Lower leg skin (tissue), 4 donors: ENCODE measurements at regions not wholly inside any gene's neighbourhood (a gene's known extent, or its start where the extent isn't known, plus 50 kb on each side); places are given as distances from the start of the nearest gene placed in this dataset.
A peak's percentile ranks its signal among the peaks of the same experiment; 100 is the strongest.

ENCODE experiments used
- DNase-seq, 2 donors: peaks; one replicate each; pipeline ENCODE4 v3.0.0-alpha.2; 2019; ENCODE audit warnings: low spot score in 2 of 2
- H3K4me3 ChIP-seq: fragments of 200-600 bp; sonication (generic); 2 replicates; pipeline ENCODE4 v1.5.1; 2017; ENCODE audit warnings: mild to moderate bottlenecking, low read depth; ENCODE audit not compliant: poor library complexity, severe bottlenecking
- POLR2A ChIP-seq, 2 donors: fragments of 450-650 bp; IDR thresholded peaks; one replicate each; pipeline ENCODE4 v1.6.1; 2016 to 2017; ENCODE audit warnings: antibody characterized with exemption in 2 of 2, mild to moderate bottlenecking in 1 of 2, moderate library complexity in 1 of 2
- WGBS, 2 donors: methylation state at CpG; one replicate each; pipeline ENCODE4 v1.1.5; 2018; 5-methylcytosine and 5-hydroxymethylcytosine counted together
- intact Hi-C: fragments of 100-400 bp; cut with DNase I; formaldehyde crosslinking; loops from one replicate; pipeline ENCODE4 v1.15.0; 2023; ENCODE audit warnings: low total_unique reads
- TF ChIP-seq, protein P1 (sequence below), 3 donors: fragments of 450-650 bp; IDR thresholded peaks; one replicate each; pipeline ENCODE4 v1.5.1; 2016; ENCODE audit warnings: antibody characterized with exemption in 3 of 3, mild to moderate bottlenecking in 3 of 3, moderate library complexity in 2 of 3

- 37 to 42% methylated on average over 12 of the region's 12 CpGs for WGBS, 2 donors
- peak; percentile 59 to 84 for DNase-seq
- TF ChIP-seq POLR2A (IDR thresholded peaks at IDR 0.05) = no peak
- no peak overlapping the region for H3K4me3 ChIP-seq
- intact Hi-C loops = loop anchor here (10.0 kb wide), 1 partner anchor 142 kb away; no protein-coding TSS in a partner anchor
Observed at GRCh38 chr17:33667052-33667509, 374.0 kb upstream of the ASIC2 start.

- peak in 1 of 2 donors; percentile 68 for DNase-seq
- intact Hi-C loops = loop anchor here (10.0 kb wide), 1 partner anchor 143 kb away; no protein-coding TSS in a partner anchor
- H3K4me3 ChIP-seq = no peak overlapping the region
- TF ChIP-seq, protein P1, sequence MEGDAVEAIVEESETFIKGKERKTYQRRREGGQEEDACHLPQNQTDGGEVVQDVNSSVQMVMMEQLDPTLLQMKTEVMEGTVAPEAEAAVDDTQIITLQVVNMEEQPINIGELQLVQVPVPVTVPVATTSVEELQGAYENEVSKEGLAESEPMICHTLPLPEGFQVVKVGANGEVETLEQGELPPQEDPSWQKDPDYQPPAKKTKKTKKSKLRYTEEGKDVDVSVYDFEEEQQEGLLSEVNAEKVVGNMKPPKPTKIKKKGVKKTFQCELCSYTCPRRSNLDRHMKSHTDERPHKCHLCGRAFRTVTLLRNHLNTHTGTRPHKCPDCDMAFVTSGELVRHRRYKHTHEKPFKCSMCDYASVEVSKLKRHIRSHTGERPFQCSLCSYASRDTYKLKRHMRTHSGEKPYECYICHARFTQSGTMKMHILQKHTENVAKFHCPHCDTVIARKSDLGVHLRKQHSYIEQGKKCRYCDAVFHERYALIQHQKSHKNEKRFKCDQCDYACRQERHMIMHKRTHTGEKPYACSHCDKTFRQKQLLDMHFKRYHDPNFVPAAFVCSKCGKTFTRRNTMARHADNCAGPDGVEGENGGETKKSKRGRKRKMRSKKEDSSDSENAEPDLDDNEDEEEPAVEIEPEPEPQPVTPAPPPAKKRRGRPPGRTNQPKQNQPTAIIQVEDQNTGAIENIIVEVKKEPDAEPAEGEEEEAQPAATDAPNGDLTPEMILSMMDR (IDR thresholded peaks at IDR 0.05) = no peak
- TF ChIP-seq POLR2A (IDR thresholded peaks at IDR 0.05) = no peak
- 28 to 42% methylated on average over 4 of the region's 4 CpGs for WGBS, 2 donors
Observed at GRCh38 chr17:33667671-33668070, 374.6 kb upstream of the ASIC2 start.

- intact Hi-C loops = loop anchor here (10.0 kb wide), 1 partner anchor 144 kb away; no protein-coding TSS in a partner anchor
- WGBS, 2 donors = 93 to 94% methylated on average over 3 of the region's 3 CpGs
- no peak for TF ChIP-seq POLR2A (IDR thresholded peaks at IDR 0.05)
- TF ChIP-seq, protein P1 (IDR thresholded peaks at IDR 0.05) = no peak
- DNase-seq = no peak
- H3K4me3 ChIP-seq = no peak overlapping the region
Observed at GRCh38 chr17:33668516-33668915, 375.4 kb upstream of the ASIC2 start.

- no peak overlapping the region for H3K4me3 ChIP-seq
- peak in 1 of 2 donors; percentile 14 for DNase-seq
- intact Hi-C loops = no loop called here
- 93 to 95% methylated on average over 5 of the region's 5 CpGs for WGBS, 2 donors
- no peak for TF ChIP-seq POLR2A (IDR thresholded peaks at IDR 0.05)
- TF ChIP-seq, protein P1 (IDR thresholded peaks at IDR 0.05) = no peak
Observed at GRCh38 chr17:33671491-33671890, 378.4 kb upstream of the ASIC2 start.

DNA sequence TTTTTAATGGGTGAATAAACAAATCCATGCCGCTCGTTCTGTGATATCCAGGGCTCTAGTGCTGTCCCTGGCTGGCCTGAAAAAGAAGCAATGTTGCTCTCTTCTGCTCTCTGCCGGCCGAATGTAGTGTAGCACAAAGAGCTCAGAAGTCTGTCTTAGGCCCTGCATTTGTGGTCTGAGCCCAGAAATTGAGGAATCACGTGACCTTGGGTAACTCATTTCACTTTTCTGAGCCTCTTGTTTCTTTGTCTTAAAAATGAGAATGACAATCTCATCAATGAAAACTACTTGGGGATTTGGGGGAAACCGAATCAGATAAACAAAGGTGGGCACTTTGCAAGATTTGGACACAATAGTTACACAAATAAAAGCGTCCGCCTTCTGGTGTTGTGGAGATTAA, 381.6 kb upstream of the ASIC2 start:
- intact Hi-C loops = no loop called here
- TF ChIP-seq, protein P1 (IDR thresholded peaks at IDR 0.05) = peak in 1 of 3 donors; percentile 12
- no peak for TF ChIP-seq POLR2A (IDR thresholded peaks at IDR 0.05)
- 29 to 35% methylated on average over 8 of the region's 8 CpGs for WGBS, 2 donors
- peak; percentile 56 to 89 for DNase-seq
- no peak overlapping the region for H3K4me3 ChIP-seq

- no peak for DNase-seq
- no peak for TF ChIP-seq POLR2A (IDR thresholded peaks at IDR 0.05)
- TF ChIP-seq, protein P1 (IDR thresholded peaks at IDR 0.05) = no peak
- 37 to 51% methylated on average over 3 of the region's 3 CpGs for WGBS, 2 donors
- no peak overlapping the region for H3K4me3 ChIP-seq
- intact Hi-C loops = no loop called here
Observed at GRCh38 chr17:33676444-33676843, 383.3 kb upstream of the ASIC2 start.
